Neural progenitor cell (in vitro differentiated cells): ENCODE measurements at regions not wholly inside any gene's neighbourhood (a gene's known extent, or its start where the extent isn't known, plus 50 kb on each side); places are given as distances from the start of the nearest gene placed in this dataset.
A peak's percentile ranks its signal among the peaks of the same experiment; 100 is the strongest.

ENCODE experiments used
- DNase-seq: peaks from one replicate; pipeline ENCODE4 v3.0.0-alpha.2; 2016; ENCODE audit warnings: low spot score
- H2AFZ ChIP-seq: fragments of 200-600 bp; sonication (generic); replicated peaks from 2 replicates; pipeline ENCODE4 v1.6.1; 2016; ENCODE audit warnings: antibody characterized with exemption
- H3F3A ChIP-seq: fragments of 200-600 bp; sonication (generic); 2 replicates; pipeline ENCODE4 v1.6.1; 2016; ENCODE audit warnings: antibody characterized with exemption, low read depth
- H3K27ac ChIP-seq: fragments of 200-600 bp; sonication (generic); 2 replicates; pipeline ENCODE4 v1.5.1; 2016; ENCODE audit warnings: mild to moderate bottlenecking
- H3K27me3 ChIP-seq: fragments of 200-600 bp; sonication (generic); 2 replicates; pipeline ENCODE4 v1.6.1; 2016; ENCODE audit warnings: mild to moderate bottlenecking, moderate library complexity
- H3K36me3 ChIP-seq: fragments of 200-600 bp; sonication (generic); 2 replicates; pipeline ENCODE4 v1.5.1; 2016
- H3K4me1 ChIP-seq: fragments of 200-600 bp; sonication (generic); 2 replicates; pipeline ENCODE4 v1.6.1; 2016; ENCODE audit warnings: mixed run types
- H3K4me2 ChIP-seq: fragments of 200-600 bp; sonication (generic); 2 replicates; pipeline ENCODE4 v1.6.1; 2016
- H3K4me3 ChIP-seq: fragments of 200-600 bp; sonication (generic); 2 replicates; pipeline ENCODE4 v1.5.1; 2016
- H3K79me2 ChIP-seq: fragments of 200-600 bp; sonication (generic); 2 replicates; pipeline ENCODE4 v1.6.1; 2016; ENCODE audit warnings: low read depth
- H3K9ac ChIP-seq: fragments of 200-600 bp; sonication (generic); 2 replicates; pipeline ENCODE4 v1.6.1; 2016
- H3K9me3 ChIP-seq: fragments of 200-600 bp; sonication (generic); 2 replicates; pipeline ENCODE4 v1.5.1; 2016; ENCODE audit warnings: low read depth
- H4K20me1 ChIP-seq: fragments of 200-600 bp; sonication (generic); 2 replicates; pipeline ENCODE4 v1.6.1; 2016; ENCODE audit warnings: low read depth
- H3K27ac Mint-ChIP-seq: 3 replicates; pipeline ENCODE4 v1.8.0; 2021; ENCODE audit warnings: mixed read lengths
- H3K27me3 Mint-ChIP-seq: 2 replicates; pipeline ENCODE4 v1.8.0; 2022; ENCODE audit warnings: low read depth, mild to moderate bottlenecking, inconsistent platforms, moderate library complexity, mixed read lengths; ENCODE audit not compliant: insufficient read depth
- H3K36me3 Mint-ChIP-seq: 3 replicates; pipeline ENCODE4 v1.8.0; 2021; ENCODE audit warnings: mixed read lengths
- H3K4me1 Mint-ChIP-seq: 3 replicates; pipeline ENCODE4 v1.8.0; 2021; ENCODE audit warnings: mixed read lengths
- H3K4me3 Mint-ChIP-seq: 3 replicates; pipeline ENCODE4 v1.8.0; 2021; ENCODE audit warnings: mild to moderate bottlenecking, moderate library complexity, mixed read lengths
- H3K9me3 Mint-ChIP-seq: 3 replicates; pipeline ENCODE4 v1.8.0; 2020; ENCODE audit warnings: mixed read lengths
- EZH2 ChIP-seq: fragments of 200-600 bp; sonication (generic); IDR thresholded peaks from 2 replicates; pipeline ENCODE4 v1.6.1; 2017; ENCODE audit warnings: antibody characterized with exemption, mild to moderate bottlenecking, moderate library complexity
- EZH2phosphoT487 ChIP-seq: fragments of 200-600 bp; sonication (generic); IDR thresholded peaks from 2 replicates; pipeline ENCODE4 v1.6.1; 2017; ENCODE audit warnings: antibody characterized with exemption
- TF ChIP-seq, protein P1 (sequence below): fragments of 200-600 bp; sonication (generic); IDR thresholded peaks from 2 replicates; pipeline ENCODE4 v1.5.1; 2017; ENCODE audit warnings: antibody characterized with exemption, mild to moderate bottlenecking

GRCh38 chr11:38416141-38416540, 1818.1 kb upstream of the RAG2 start:
- Histone ChIP-seq H2AFZ (no peak overlapping the region), H3K9me3 (no peaks in the 10 kb centered on the region), H3K36me3 (no peaks in the 10 kb centered on the region), H3K4me1 (no peaks in the 10 kb centered on the region), H4K20me1 (no peaks in the 10 kb centered on the region), H3F3A (no peaks in the 10 kb centered on the region), H3K4me3 (no peak overlapping the region), H3K27ac (no peak overlapping the region), H3K9ac (no peak overlapping the region), H3K79me2 (no peaks in the 10 kb centered on the region), H3K27me3 (no peaks in the 10 kb centered on the region), H3K4me2 (no peak overlapping the region)
- TF ChIP-seq EZH2 (no peak), EZH2phosphoT487 (no peak)
- TF ChIP-seq, protein P1, sequence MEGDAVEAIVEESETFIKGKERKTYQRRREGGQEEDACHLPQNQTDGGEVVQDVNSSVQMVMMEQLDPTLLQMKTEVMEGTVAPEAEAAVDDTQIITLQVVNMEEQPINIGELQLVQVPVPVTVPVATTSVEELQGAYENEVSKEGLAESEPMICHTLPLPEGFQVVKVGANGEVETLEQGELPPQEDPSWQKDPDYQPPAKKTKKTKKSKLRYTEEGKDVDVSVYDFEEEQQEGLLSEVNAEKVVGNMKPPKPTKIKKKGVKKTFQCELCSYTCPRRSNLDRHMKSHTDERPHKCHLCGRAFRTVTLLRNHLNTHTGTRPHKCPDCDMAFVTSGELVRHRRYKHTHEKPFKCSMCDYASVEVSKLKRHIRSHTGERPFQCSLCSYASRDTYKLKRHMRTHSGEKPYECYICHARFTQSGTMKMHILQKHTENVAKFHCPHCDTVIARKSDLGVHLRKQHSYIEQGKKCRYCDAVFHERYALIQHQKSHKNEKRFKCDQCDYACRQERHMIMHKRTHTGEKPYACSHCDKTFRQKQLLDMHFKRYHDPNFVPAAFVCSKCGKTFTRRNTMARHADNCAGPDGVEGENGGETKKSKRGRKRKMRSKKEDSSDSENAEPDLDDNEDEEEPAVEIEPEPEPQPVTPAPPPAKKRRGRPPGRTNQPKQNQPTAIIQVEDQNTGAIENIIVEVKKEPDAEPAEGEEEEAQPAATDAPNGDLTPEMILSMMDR: no peak
- Mint-ChIP-seq H3K9me3 (peaks cover 3% of the 10 kb centered on the region), H3K27me3 (no peaks in the 10 kb centered on the region), H3K4me1 (no peaks in the 10 kb centered on the region), H3K4me3 (no peak overlapping the region), H3K36me3 (no peaks in the 10 kb centered on the region), H3K27ac (no peak overlapping the region)
- no peak for DNase-seq

- no peak overlapping the region for H3K27ac ChIP-seq
- no peaks in the 10 kb centered on the region for H3K36me3 ChIP-seq
- no peaks in the 10 kb centered on the region for H3K9me3 ChIP-seq
- TF ChIP-seq, protein P1: peak; percentile 43
- no peak for TF ChIP-seq EZH2
- H4K20me1 ChIP-seq: no peaks in the 10 kb centered on the region
- no peaks in the 10 kb centered on the region for H3K79me2 ChIP-seq
- DNase-seq: no peak
- no peak overlapping the region for H3K4me3 ChIP-seq
- H3F3A ChIP-seq: no peaks in the 10 kb centered on the region
- H2AFZ ChIP-seq: no peak overlapping the region
- H3K27ac Mint-ChIP-seq: no peak overlapping the region
- H3K9me3 Mint-ChIP-seq: no peaks in the 10 kb centered on the region
- H3K9ac ChIP-seq: no peak overlapping the region
- H3K4me3 Mint-ChIP-seq: no peak overlapping the region
- no peaks in the 10 kb centered on the region for H3K27me3 ChIP-seq
- H3K36me3 Mint-ChIP-seq: no peaks in the 10 kb centered on the region
- no peaks in the 10 kb centered on the region for H3K4me1 Mint-ChIP-seq
- H3K27me3 Mint-ChIP-seq: no peaks in the 10 kb centered on the region
- H3K4me2 ChIP-seq: no peak overlapping the region
- H3K4me1 ChIP-seq: no peaks in the 10 kb centered on the region
Measured at GRCh38 chr11:38411149-38411548, 1813.1 kb upstream of the RAG2 start.

DNA sequence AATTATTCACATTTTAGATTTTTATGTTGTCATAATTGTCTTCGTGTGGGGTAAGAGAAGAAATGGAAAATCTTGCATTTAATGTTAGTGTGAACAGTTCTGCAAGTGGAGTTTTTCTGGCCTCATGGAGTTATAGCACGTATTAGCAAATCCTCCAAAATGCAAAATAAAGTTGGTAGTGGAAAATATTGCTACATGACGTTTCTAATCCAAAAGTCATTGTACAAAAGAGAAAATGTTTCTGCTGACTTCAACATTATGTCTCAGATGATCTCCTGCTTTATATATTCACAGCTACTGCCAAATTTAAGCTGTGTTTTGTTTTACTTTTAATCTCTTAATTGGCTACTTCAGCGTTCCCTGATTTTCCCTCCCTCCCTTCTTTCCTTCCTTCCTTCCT, 1804.0 kb upstream of the RAG2 start:
- no peak overlapping the region for H3K27ac ChIP-seq
- no peak overlapping the region for H3K4me3 Mint-ChIP-seq
- H3K36me3 Mint-ChIP-seq: no peaks in the 10 kb centered on the region
- H3K9ac ChIP-seq: no peak overlapping the region
- H2AFZ ChIP-seq: no peak overlapping the region
- no peaks in the 10 kb centered on the region for H3K4me1 Mint-ChIP-seq
- no peak overlapping the region for H3K4me2 ChIP-seq
- no peak for TF ChIP-seq EZH2phosphoT487
- TF ChIP-seq, protein P1: no peak
- no peak for TF ChIP-seq EZH2
- no peaks in the 10 kb centered on the region for H3K27me3 Mint-ChIP-seq
- H3K36me3 ChIP-seq: no peaks in the 10 kb centered on the region
- H4K20me1 ChIP-seq: no peaks in the 10 kb centered on the region
- DNase-seq: no peak
- no peaks in the 10 kb centered on the region for H3K79me2 ChIP-seq
- H3K27me3 ChIP-seq: no peaks in the 10 kb centered on the region
- H3K4me3 ChIP-seq: no peak overlapping the region
- H3K9me3 Mint-ChIP-seq: peaks cover 4% of the 10 kb centered on the region
- H3F3A ChIP-seq: no peaks in the 10 kb centered on the region
- no peaks in the 10 kb centered on the region for H3K4me1 ChIP-seq
- no peaks in the 10 kb centered on the region for H3K9me3 ChIP-seq
- no peak overlapping the region for H3K27ac Mint-ChIP-seq

- H3K27me3 Mint-ChIP-seq: no peaks in the 10 kb centered on the region
- Histone ChIP-seq H3K27me3 (no peaks in the 10 kb centered on the region), H3K79me2 (no peaks in the 10 kb centered on the region), H3K9me3 (no peaks in the 10 kb centered on the region), H3K4me2 (no peak overlapping the region), H3K27ac (no peak overlapping the region), H3K4me3 (no peak overlapping the region), H3K36me3 (no peaks in the 10 kb centered on the region), H3K4me1 (no peaks in the 10 kb centered on the region), H2AFZ (no peak overlapping the region), H3F3A (no peaks in the 10 kb centered on the region), H4K20me1 (no peaks in the 10 kb centered on the region), H3K9ac (no peak overlapping the region)
- H3K4me3 Mint-ChIP-seq: no peak overlapping the region
- no peaks in the 10 kb centered on the region for H3K36me3 Mint-ChIP-seq
- TF ChIP-seq, protein P1: no peak
- TF ChIP-seq EZH2phosphoT487 (no peak), EZH2 (no peak)
- H3K9me3 Mint-ChIP-seq: no peaks in the 10 kb centered on the region
- H3K27ac Mint-ChIP-seq: no peak overlapping the region
- DNase-seq: no peak
- no peaks in the 10 kb centered on the region for H3K4me1 Mint-ChIP-seq
Measured at GRCh38 chr11:38392176-38392575, 1794.1 kb upstream of the RAG2 start.
